IMR-90 (cell line): ENCODE measurements at regions not wholly inside any gene's neighbourhood (a gene's known extent, or its start where the extent isn't known, plus 50 kb on each side); places are given as distances from the start of the nearest gene placed in this dataset.

Source experiments
- ATAC-seq: fragments of 200-7000 bp; cut with Tn5 transposase; 2 replicates; pipeline ENCODE4 v1.9.1; 2020; ENCODE audit warnings: low read depth, mild to moderate bottlenecking, moderate library complexity
- BruUV-seq: library from RNA; stranded (reverse); fragments of 400-500 nt; replicated peaks from 2 replicates; lab custom pipeline; 2021; lab: Mats Ljungman, UMichigan
- CTCF ChIA-PET: fragments of 300-600 bp; formaldehyde crosslinking; extraction: SDS; loops from one replicate; lab custom pipeline; 2021; ENCODE audit warnings: antibody characterized with exemption; lab: Yijun Ruan, JAX
- POLR2A ChIA-PET: fragments of 300-600 bp; sonication (Branson Sonifier 250); formaldehyde crosslinking; loops from one replicate; lab custom pipeline; 2022; ENCODE audit warnings: antibody characterized with exemption; ENCODE audit not compliant: unreplicated experiment; lab: Charles Lee
- DNase-seq: peaks from one replicate; pipeline ENCODE4 v3.0.0; 2013
- H2AFZ ChIP-seq: replicated peaks from 2 replicates; pipeline ENCODE3; 2013; ENCODE audit warnings: low read length, mild to moderate bottlenecking; ENCODE audit not compliant: poor library complexity
- H2AK5ac ChIP-seq: 2 replicates; pipeline ENCODE4 v1.6.1; 2013; ENCODE audit warnings: low read depth, low read length, inconsistent platforms
- H2AK9ac ChIP-seq: replicated peaks from 2 replicates; pipeline ENCODE3; 2013; ENCODE audit warnings: mild to moderate bottlenecking, low read depth, low read length, moderate library complexity; ENCODE audit not compliant: poor library complexity
- H2BK120ac ChIP-seq: 2 replicates; pipeline ENCODE4 v1.6.1; 2013; ENCODE audit warnings: low read depth, low read length, inconsistent platforms
- H2BK15ac ChIP-seq: 3 replicates; pipeline ENCODE4 v1.6.1; 2013; ENCODE audit warnings: low read depth, low read length, inconsistent platforms
- H2BK20ac ChIP-seq: 2 replicates; pipeline ENCODE4 v1.6.1; 2013; ENCODE audit warnings: low read depth, mild to moderate bottlenecking, inconsistent platforms, low read length, moderate library complexity
- H2BK5ac ChIP-seq: 2 replicates; pipeline ENCODE4 v1.6.1; 2013; ENCODE audit warnings: mild to moderate bottlenecking, low read depth, low read length, inconsistent platforms; ENCODE audit not compliant: poor library complexity, severe bottlenecking
- H3K14ac ChIP-seq: replicated peaks from 2 replicates; pipeline ENCODE4 v1.6.1; 2013; ENCODE audit warnings: low read depth, low read length, inconsistent platforms
- H3K18ac ChIP-seq: 2 replicates; pipeline ENCODE4 v1.6.1; 2013; ENCODE audit warnings: low read depth, low read length, control low read depth
- H3K23ac ChIP-seq: 2 replicates; pipeline ENCODE4 v1.6.1; 2013; ENCODE audit warnings: low read depth, low read length, inconsistent platforms
- H3K27ac ChIP-seq: 2 replicates; pipeline ENCODE4 v1.5.1; 2013; ENCODE audit warnings: mild to moderate bottlenecking, control low read depth, low read length; ENCODE audit not compliant: insufficient read depth
- H3K27me3 ChIP-seq: 2 replicates; pipeline ENCODE4 v1.6.1; 2013; ENCODE audit warnings: low read length; ENCODE audit not compliant: control insufficient read depth, insufficient read depth
- H3K36me3 ChIP-seq: 2 replicates; pipeline ENCODE4 v1.6.1; 2013; ENCODE audit warnings: low read length, mixed read lengths; ENCODE audit not compliant: control insufficient read depth, insufficient read depth
- H3K4ac ChIP-seq: 2 replicates; pipeline ENCODE4 v1.6.1; 2013; ENCODE audit warnings: low read depth, low read length, inconsistent platforms
- H3K4me1 ChIP-seq: 2 replicates; pipeline ENCODE4 v1.6.1; 2013; ENCODE audit warnings: low read length, mixed read lengths; ENCODE audit not compliant: control insufficient read depth, insufficient read depth
- H3K4me2 ChIP-seq: 2 replicates; pipeline ENCODE4 v1.6.1; 2013; ENCODE audit warnings: low read depth, mild to moderate bottlenecking, control low read depth, low read length, moderate library complexity
- H3K4me3 ChIP-seq: 2 replicates; pipeline ENCODE4 v1.5.1; 2013; ENCODE audit warnings: low read depth, mild to moderate bottlenecking, control low read depth, low read length, moderate library complexity; ENCODE audit not compliant: insufficient read depth
- H3K56ac ChIP-seq: 2 replicates; pipeline ENCODE4 v1.6.1; 2013; ENCODE audit warnings: low read length, inconsistent platforms; ENCODE audit not compliant: insufficient read depth; ENCODE audit errors: extremely low read depth
- H3K79me1 ChIP-seq, 2 experiments: 2 replicates each; pipeline ENCODE4 v1.6.1; 2013; ENCODE audit warnings: low read length in 2 of 2, inconsistent platforms in 1 of 2, low read depth in 1 of 2
- H3K9ac ChIP-seq: 2 replicates; pipeline ENCODE4 v1.6.1; 2013; ENCODE audit warnings: low read depth, low read length, control low read depth
- H3K9me1 ChIP-seq: 2 replicates; pipeline ENCODE4 v1.6.1; 2013; ENCODE audit warnings: low read length, inconsistent platforms; ENCODE audit not compliant: insufficient read depth
- H3K9me3 ChIP-seq: 2 replicates; pipeline ENCODE4 v1.6.1; 2013; ENCODE audit warnings: low read length; ENCODE audit not compliant: control insufficient read depth, insufficient read depth
- H4K20me1 ChIP-seq: 2 replicates; pipeline ENCODE4 v1.6.1; 2013; ENCODE audit warnings: low read length, inconsistent platforms; ENCODE audit not compliant: insufficient read depth
- H4K5ac ChIP-seq: 2 replicates; pipeline ENCODE4 v1.6.1; 2013; ENCODE audit warnings: mild to moderate bottlenecking, low read depth, low read length, control low read depth
- H4K8ac ChIP-seq, 2 experiments: 2 replicates each; pipeline ENCODE4 v1.6.1; 2013; ENCODE audit warnings: low read depth in 2 of 2, low read length in 2 of 2, control low read depth in 1 of 2, inconsistent platforms in 1 of 2
- H4K91ac ChIP-seq: 2 replicates; pipeline ENCODE4 v1.6.1; 2013; ENCODE audit warnings: low read depth, low read length, inconsistent platforms; ENCODE audit not compliant: insufficient read depth
- BHLHE40 ChIP-seq: fragments of 150-350 bp; IDR thresholded peaks from 2 replicates; pipeline ENCODE4 v1.6.1; 2016; ENCODE audit warnings: mild to moderate bottlenecking, low read depth, low read length
- CHD1 ChIP-seq: IDR thresholded peaks from 2 replicates; pipeline ENCODE4 v1.6.1; 2012; ENCODE audit warnings: low read depth, low read length, improper control_type of control experiment
- FOS ChIP-seq: fragments of 150-350 bp; IDR thresholded peaks from 2 replicates; pipeline ENCODE4 v1.6.1; 2016; ENCODE audit warnings: low read depth, low read length
- MAFK ChIP-seq: IDR thresholded peaks from 2 replicates; pipeline ENCODE4 v1.6.1; 2012; ENCODE audit warnings: low read depth, low read length, improper control_type of control experiment
- MXI1 ChIP-seq: IDR thresholded peaks from 2 replicates; pipeline ENCODE4 v1.6.1; 2012; ENCODE audit warnings: low read depth, mild to moderate bottlenecking, low read length, moderate library complexity, borderline replicate concordance
- NFE2L2 ChIP-seq: fragments of 150-350 bp; IDR thresholded peaks from 2 replicates; pipeline ENCODE4 v1.6.1; 2016; ENCODE audit warnings: low read depth, mild to moderate bottlenecking, low read length
- RAD21 ChIP-seq: IDR thresholded peaks from 2 replicates; pipeline ENCODE4 v1.6.1; 2012; ENCODE audit warnings: low read length, improper control_type of control experiment
- USF2 ChIP-seq: fragments of 150-350 bp; IDR thresholded peaks from 2 replicates; pipeline ENCODE4 v1.6.1; 2017; ENCODE audit warnings: mild to moderate bottlenecking, antibody characterized with exemption, low read length, low read depth
- WGBS, 2 experiments: methylation state at CpG; one replicate each; pipeline versions ENCODE4 v1.1.5 to v1.1.7; 2013; ENCODE audit warnings: missing lambda C conversion rate in 2 of 2; ENCODE audit not compliant: insufficient read length in 1 of 2; ENCODE audit errors: extremely low coverage in 2 of 2; 5-methylcytosine and 5-hydroxymethylcytosine counted together
- dilution Hi-C: fragments of 300-500 bp; cut with HindIII; formaldehyde crosslinking; loops from one replicate; pipeline ENCODE4 v1.14.3; 2018; ENCODE audit warnings: low sequenced_read_pairs; ENCODE audit not compliant: unreplicated experiment
- in situ Hi-C: fragments of 300-500 bp; cut with MboI; formaldehyde crosslinking; loops from 3 replicates; pipeline ENCODE4 v1.14.3; 2019; ENCODE audit warnings: low sequenced_read_pairs, inconsistent platforms, mixed read lengths
- intact Hi-C: fragments of 100-400 bp; cut with micrococcal nuclease; formaldehyde crosslinking; loops from 2 replicates; pipeline ENCODE4 v1.10.0; 2022
- TF ChIP-seq, protein P1 (sequence below): fragments of 150-350 bp; IDR thresholded peaks from 2 replicates; pipeline ENCODE4 v1.6.1; 2016; ENCODE audit warnings: low read depth, mild to moderate bottlenecking, low read length, moderate library complexity, borderline replicate concordance

- Histone ChIP-seq H3K56ac (no peak overlapping the region), H2BK5ac (no peak overlapping the region), H3K18ac (no peak overlapping the region), H3K27ac (no peak overlapping the region), H3K79me1 (no peaks in the 10 kb centered on the region), H4K8ac (no peak overlapping the region), H3K4me1 (no peaks in the 10 kb centered on the region), H2AK9ac (no peak overlapping the region), H3K4me3 (no peak overlapping the region), H2AFZ (no peak overlapping the region), H3K4me2 (no peak overlapping the region), H2AK5ac (no peak overlapping the region), H2BK120ac (no peak overlapping the region), H3K9me1 (peaks cover 9% of the 10 kb centered on the region; the same call in 1 of the 2 replicates), H3K27me3 (no peaks in the 10 kb centered on the region), H4K20me1 (peaks cover 17% of the 10 kb centered on the region), H4K5ac (no peak overlapping the region), H3K9ac (no peak overlapping the region), H3K14ac (no peak overlapping the region), H2BK20ac (no peak overlapping the region), H3K36me3 (peaks cover 6% of the 10 kb centered on the region; the same call in 1 of the 2 replicates), H4K91ac (no peak overlapping the region), H3K9me3 (no peaks in the 10 kb centered on the region), H3K23ac (no peak overlapping the region), H3K4ac (no peak overlapping the region), H2BK15ac (no peak overlapping the region)
- ATAC-seq: no peak
- in situ Hi-C loops (no loop called here), dilution Hi-C loops (no loop called here), intact Hi-C loops (no loop called here)
- POLR2A ChIA-PET: no interaction called here
- no peak for TF ChIP-seq MXI1
- TF ChIP-seq RAD21: no peak
- no peak for TF ChIP-seq CHD1
- no peak for TF ChIP-seq MAFK
- no peak for TF ChIP-seq USF2
- TF ChIP-seq FOS: no peak
- TF ChIP-seq, protein P1, sequence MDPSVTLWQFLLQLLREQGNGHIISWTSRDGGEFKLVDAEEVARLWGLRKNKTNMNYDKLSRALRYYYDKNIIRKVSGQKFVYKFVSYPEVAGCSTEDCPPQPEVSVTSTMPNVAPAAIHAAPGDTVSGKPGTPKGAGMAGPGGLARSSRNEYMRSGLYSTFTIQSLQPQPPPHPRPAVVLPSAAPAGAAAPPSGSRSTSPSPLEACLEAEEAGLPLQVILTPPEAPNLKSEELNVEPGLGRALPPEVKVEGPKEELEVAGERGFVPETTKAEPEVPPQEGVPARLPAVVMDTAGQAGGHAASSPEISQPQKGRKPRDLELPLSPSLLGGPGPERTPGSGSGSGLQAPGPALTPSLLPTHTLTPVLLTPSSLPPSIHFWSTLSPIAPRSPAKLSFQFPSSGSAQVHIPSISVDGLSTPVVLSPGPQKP: no peak
- no peak for TF ChIP-seq NFE2L2
- no peak for TF ChIP-seq BHLHE40
- CTCF ChIA-PET: interaction anchor here (1.4 kb wide), 1 partner anchor 53 kb away, joined by 3 read pairs; no protein-coding TSS in a partner anchor
- DNase-seq: no peak
- BruUV-seq: no TSS peak
- 100% methylated on average over 1 of the region's 2 CpGs; no CpG with 5 or more reads in 1 of the 2 experiments for WGBS, 2 experiments
These were observed 116.7 kb downstream of the BEGAIN start for GRCh38 chr14:100470523-100470897.
